Vagina (tissue), 2 donors: ENCODE measurements at regions not wholly inside any gene's neighbourhood (a gene's known extent, or its start where the extent isn't known, plus 50 kb on each side); places are given as distances from the start of the nearest gene placed in this dataset.

ENCODE experiments used
- DNase-seq, 2 donors: peaks; one replicate each; pipeline ENCODE4 v3.0.0-alpha.2; 2017; ENCODE audit errors: extremely low spot score in 2 of 2
- H3K27ac ChIP-seq: fragments of 200-600 bp; sonication (generic); one replicate; pipeline ENCODE4 v1.5.1; 2019
- H3K27me3 ChIP-seq: fragments of 200-600 bp; sonication (generic); one replicate; pipeline ENCODE4 v1.5.1; 2019
- H3K36me3 ChIP-seq, 2 donors: fragments of 200-600 bp; sonication (generic); one replicate each; pipeline ENCODE4 v1.5.1; 2017 to 2019
- H3K4me1 ChIP-seq: fragments of 200-600 bp; sonication (generic); one replicate; pipeline ENCODE4 v1.5.1; 2019
- H3K4me3 ChIP-seq, 2 donors: fragments of 200-600 bp; sonication (generic); 1 replicate in 1 of 2; 2 replicates in 1 of 2; pipeline ENCODE4 v1.5.1; 2016 to 2019
- H3K9me3 ChIP-seq: fragments of 200-600 bp; sonication (generic); one replicate; pipeline ENCODE4 v1.5.1; 2019
- CTCF ChIP-seq, 3 experiments: fragments of 450-650 bp in 2 of 3; fragments of 200-600 bp in 1 of 3; sonication (generic) in 1 of 3; IDR thresholded peaks; one replicate each; pipeline ENCODE4 v1.5.1; 2017 to 2019; ENCODE audit warnings: antibody characterized with exemption in 3 of 3, mild to moderate bottlenecking in 2 of 3, moderate library complexity in 2 of 3
- POLR2A ChIP-seq, 2 donors: fragments of 450-650 bp; IDR thresholded peaks; one replicate each; pipeline ENCODE4 v1.6.1; 2017; ENCODE audit warnings: antibody characterized with exemption in 2 of 2, mild to moderate bottlenecking in 2 of 2, moderate library complexity in 2 of 2
- POLR2AphosphoS5 ChIP-seq, 2 donors: sonication (generic); formaldehyde crosslinking; IDR thresholded peaks; one replicate each; pipeline ENCODE4 v1.9.0; 2017; ENCODE audit warnings: antibody characterized with exemption in 2 of 2, mild to moderate bottlenecking in 2 of 2, low read depth in 1 of 2; ENCODE audit not compliant: insufficient read depth in 1 of 2
- intact Hi-C: fragments of 100-400 bp; cut with DNase I; formaldehyde crosslinking; loops from one replicate; pipeline ENCODE4 v1.15.1; 2023

- Histone ChIP-seq H3K9me3 (no peaks in the 10 kb centered on the region), H3K27ac (no peak overlapping the region), H3K27me3 (no peaks in the 10 kb centered on the region), H3K4me1 (peaks cover 11% of the 10 kb centered on the region), H3K36me3 (no peaks in the 10 kb centered on the region), H3K4me3 (no peak overlapping the region)
- no peak for DNase-seq
- intact Hi-C loops: no loop called here
- TF ChIP-seq CTCF (IDR thresholded peaks at IDR 0.05) (no peak), POLR2AphosphoS5 (IDR thresholded peaks at IDR 0.05; ENCODE audit: insufficient read depth in 1 of 2, low read depth in 1 of 2) (no peak), POLR2A (IDR thresholded peaks at IDR 0.05) (no peak)
Observed at GRCh38 chr2:217218269-217219163, 358.7 kb upstream of the TNP1 start.

- TF ChIP-seq POLR2AphosphoS5 (IDR thresholded peaks at IDR 0.05; ENCODE audit: insufficient read depth in 1 of 2, low read depth in 1 of 2) (no peak), CTCF (IDR thresholded peaks at IDR 0.05) (no peak), POLR2A (IDR thresholded peaks at IDR 0.05) (no peak)
- Histone ChIP-seq H3K9me3 (no peaks in the 10 kb centered on the region), H3K4me1 (peaks cover 11% of the 10 kb centered on the region), H3K27me3 (no peaks in the 10 kb centered on the region), H3K27ac (no peak overlapping the region), H3K4me3 (no peak overlapping the region), H3K36me3 (no peaks in the 10 kb centered on the region)
- intact Hi-C loops: no loop called here
- no peak for DNase-seq
Observed at GRCh38 chr2:217216982-217217381, 357.1 kb upstream of the TNP1 start.

- no peaks in the 10 kb centered on the region for H3K36me3 ChIP-seq
- H3K9me3 ChIP-seq: no peaks in the 10 kb centered on the region
- H3K27me3 ChIP-seq: no peaks in the 10 kb centered on the region
- H3K4me3 ChIP-seq: no peak overlapping the region
- H3K4me1 ChIP-seq: peaks cover 11% of the 10 kb centered on the region
- no peak for TF ChIP-seq POLR2A (IDR thresholded peaks at IDR 0.05)
- no peak for TF ChIP-seq CTCF (IDR thresholded peaks at IDR 0.05)
- no peak for TF ChIP-seq POLR2AphosphoS5 (IDR thresholded peaks at IDR 0.05; ENCODE audit: insufficient read depth in 1 of 2, low read depth in 1 of 2)
- no peak overlapping the region for H3K27ac ChIP-seq
- intact Hi-C loops: no loop called here
- DNase-seq: no peak
Observed at GRCh38 chr2:217216316-217216715, 356.5 kb upstream of the TNP1 start.

GRCh38 chr2:217215877-217216276 is 356.0 kb upstream of the TNP1 start:
- Histone ChIP-seq H3K27me3 (no peaks in the 10 kb centered on the region), H3K27ac (no peak overlapping the region), H3K4me3 (no peak overlapping the region), H3K36me3 (no peaks in the 10 kb centered on the region), H3K4me1 (peaks cover 11% of the 10 kb centered on the region), H3K9me3 (no peaks in the 10 kb centered on the region)
- TF ChIP-seq POLR2AphosphoS5 (IDR thresholded peaks at IDR 0.05; ENCODE audit: insufficient read depth in 1 of 2, low read depth in 1 of 2) (no peak), POLR2A (IDR thresholded peaks at IDR 0.05) (no peak), CTCF (IDR thresholded peaks at IDR 0.05) (no peak)
- intact Hi-C loops: no loop called here
- DNase-seq: no peak

- Histone ChIP-seq H3K4me3 (no peak overlapping the region), H3K9me3 (no peaks in the 10 kb centered on the region), H3K27ac (no peak overlapping the region), H3K36me3 (no peaks in the 10 kb centered on the region), H3K27me3 (no peaks in the 10 kb centered on the region), H3K4me1 (no peaks in the 10 kb centered on the region)
- DNase-seq: no peak
- TF ChIP-seq POLR2A (IDR thresholded peaks at IDR 0.05) (no peak), POLR2AphosphoS5 (IDR thresholded peaks at IDR 0.05; ENCODE audit: insufficient read depth in 1 of 2, low read depth in 1 of 2) (no peak), CTCF (IDR thresholded peaks at IDR 0.05) (no peak)
- intact Hi-C loops: no loop called here
Observed at GRCh38 chr2:217208867-217209266, 349.0 kb upstream of the TNP1 start.
